Esophagus (tissue), 2 donors: ENCODE measurements at regions not wholly inside any gene's neighbourhood (a gene's known extent, or its start where the extent isn't known, plus 50 kb on each side); places are given as distances from the start of the nearest gene placed in this dataset.

Experiments
- H3K27ac ChIP-seq, 2 donors: one replicate each; pipeline ENCODE4 v1.5.1; 2013; ENCODE audit warnings: low read depth in 2 of 2, mild to moderate bottlenecking in 2 of 2, inconsistent platforms in 1 of 2, low read length in 1 of 2, moderate library complexity in 1 of 2
- H3K27me3 ChIP-seq, 2 donors: one replicate each; pipeline ENCODE4 v1.6.1; 2013; ENCODE audit warnings: low read length in 2 of 2, control low read depth in 1 of 2, mild to moderate bottlenecking in 1 of 2; ENCODE audit not compliant: insufficient read depth in 2 of 2, control insufficient read depth in 1 of 2
- H3K36me3 ChIP-seq, 2 donors: one replicate each; pipeline ENCODE4 v1.6.1; 2013; ENCODE audit warnings: low read length in 1 of 2; ENCODE audit not compliant: control insufficient read depth in 2 of 2, insufficient read depth in 2 of 2
- H3K4me1 ChIP-seq, 2 donors: one replicate each; pipeline ENCODE4 v1.6.1; 2013; ENCODE audit warnings: low read length in 1 of 2; ENCODE audit not compliant: control insufficient read depth in 2 of 2, insufficient read depth in 2 of 2
- H3K4me3 ChIP-seq, 2 donors: one replicate each; pipeline ENCODE4 v1.5.1; 2013; ENCODE audit warnings: low read length in 2 of 2, mild to moderate bottlenecking in 2 of 2, low read depth in 1 of 2, moderate library complexity in 1 of 2
- H3K9me3 ChIP-seq, 2 donors: one replicate each; pipeline ENCODE4 v1.6.1; 2013; ENCODE audit warnings: mild to moderate bottlenecking in 2 of 2, low read depth in 1 of 2, low read length in 1 of 2, moderate library complexity in 1 of 2; ENCODE audit not compliant: control insufficient read depth in 2 of 2, insufficient read depth in 1 of 2
- WGBS, 2 donors: extraction: QIAGEN DNeasy Blood & Tissue Kit; methylation state at CpG; one replicate each; pipeline ENCODE4 v1.1.7; 2013; 5-methylcytosine and 5-hydroxymethylcytosine counted together
- donor health status: healthy with polysubstance abuse.
- donor health status: Bipolar disorder and iron deficiency.

DNA sequence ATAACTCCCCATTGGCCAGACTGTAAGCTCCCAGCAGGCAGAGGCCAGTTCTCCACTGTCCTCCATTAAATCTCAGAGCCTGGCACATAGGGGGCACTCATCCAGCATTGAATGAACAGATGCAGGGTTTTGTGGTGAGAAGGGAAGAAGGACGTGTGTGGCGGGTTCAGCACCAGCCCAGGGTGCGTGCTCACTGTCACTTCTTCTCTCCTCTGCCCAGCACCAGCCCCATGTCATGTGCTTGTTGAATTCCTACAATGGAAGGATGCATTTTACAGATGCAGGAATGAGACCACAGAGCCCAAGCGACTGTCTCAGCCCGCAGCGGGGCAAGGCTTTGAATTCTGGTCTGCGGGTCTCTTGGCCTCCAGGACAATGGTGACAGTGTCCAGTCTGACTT is 149.9 kb downstream of the CEBPB start:
- Histone ChIP-seq H3K27ac (no peak overlapping the region), H3K4me3 (no peak overlapping the region), H3K9me3 (no peaks in the 10 kb centered on the region), H3K27me3 (no peaks in the 10 kb centered on the region), H3K4me1 (peaks cover 6 to 17% of the 10 kb centered on the region in 2 donors), H3K36me3 (no peaks in the 10 kb centered on the region)
- 93 to 99% methylated on average over 7 of the region's 7 CpGs for whole genome bisulfite sequencing, 2 donors

DNA sequence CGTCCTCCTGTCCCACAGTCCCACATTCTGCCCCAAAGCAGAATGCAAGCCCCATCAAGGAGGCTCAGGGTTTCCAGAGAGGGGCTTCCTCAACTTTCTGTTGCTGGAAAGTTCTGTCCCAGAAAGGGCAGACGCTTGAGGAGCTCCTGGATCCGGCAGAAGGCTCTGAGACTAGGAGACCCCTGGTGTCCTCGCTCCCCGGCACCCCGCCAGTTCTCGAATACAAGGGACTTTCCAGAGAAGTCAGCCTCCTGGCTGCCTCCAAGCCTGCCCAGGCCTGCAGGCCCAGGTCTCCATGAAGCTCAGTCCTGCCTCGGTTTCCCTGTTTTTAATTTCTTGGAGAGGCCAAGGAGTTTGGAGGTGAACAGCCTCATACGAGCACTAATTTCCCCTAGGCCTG is 150.4 kb downstream of the CEBPB start:
- H3K36me3 ChIP-seq = no peaks in the 10 kb centered on the region
- no peaks in the 10 kb centered on the region for H3K9me3 ChIP-seq
- H3K4me3 ChIP-seq = no peak overlapping the region
- H3K27me3 ChIP-seq = no peaks in the 10 kb centered on the region
- 82 to 84% methylated on average over 9 of the region's 9 CpGs for WGBS, 2 donors
- H3K27ac ChIP-seq = no peak overlapping the region
- peaks cover 8 to 17% of the 10 kb centered on the region in 2 donors for H3K4me1 ChIP-seq

DNA sequence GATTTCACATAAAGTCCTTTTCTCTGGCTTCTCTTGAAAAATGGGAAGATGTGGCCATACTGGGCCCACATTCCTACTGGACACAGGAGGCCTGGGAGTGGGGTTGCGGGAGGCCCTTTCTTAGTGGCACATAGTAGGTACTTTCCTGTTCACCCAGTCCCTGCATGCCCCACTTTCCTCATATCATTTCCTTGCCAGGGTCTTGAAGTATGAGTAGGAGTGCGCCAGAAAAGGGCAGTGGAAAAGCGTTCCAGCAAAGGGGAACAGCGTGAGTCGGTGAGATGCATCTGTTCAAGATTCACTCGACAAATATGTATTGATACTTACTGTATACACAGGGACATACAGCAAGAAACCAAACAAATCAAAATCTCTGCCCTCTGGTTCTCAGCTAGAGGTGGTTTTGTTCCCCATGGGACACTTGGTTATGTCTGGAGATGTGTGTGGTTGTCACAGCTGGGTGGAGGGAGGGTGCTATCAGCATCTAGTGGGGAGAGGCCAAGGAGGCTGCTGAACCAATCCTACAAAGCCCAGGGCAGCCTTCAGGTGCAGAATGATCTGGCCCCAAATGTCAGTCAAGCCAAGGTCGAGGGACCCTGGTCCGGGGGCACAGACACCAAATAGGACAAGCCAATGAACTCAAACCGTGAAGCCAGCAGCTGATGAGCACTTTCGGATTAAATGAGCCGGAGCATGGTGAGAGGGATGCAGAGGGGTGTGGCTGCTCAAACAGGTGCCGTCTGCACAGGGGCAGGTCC is 151.4 kb downstream of the CEBPB start:
- no peak overlapping the region for H3K4me3 ChIP-seq
- no peaks in the 10 kb centered on the region for H3K36me3 ChIP-seq
- H3K27ac ChIP-seq = no peak overlapping the region
- peaks cover 8 to 24% of the 10 kb centered on the region in 2 donors for H3K4me1 ChIP-seq
- H3K9me3 ChIP-seq = no peaks in the 10 kb centered on the region
- 81 to 86% methylated on average over 12 of the region's 12 CpGs for WGBS, 2 donors
- H3K27me3 ChIP-seq = no peaks in the 10 kb centered on the region

- Histone ChIP-seq H3K27me3 (no peaks in the 10 kb centered on the region), H3K27ac (no peak overlapping the region), H3K36me3 (no peaks in the 10 kb centered on the region), H3K4me3 (no peak overlapping the region), H3K4me1 (peaks cover 8 to 25% of the 10 kb centered on the region in 2 donors), H3K9me3 (no peaks in the 10 kb centered on the region)
- WGBS, 2 donors = 81 to 92% methylated on average over 5 of the region's 5 CpGs
Observed at GRCh38 chr20:50342638-50343102, 152.0 kb downstream of the CEBPB start.

DNA sequence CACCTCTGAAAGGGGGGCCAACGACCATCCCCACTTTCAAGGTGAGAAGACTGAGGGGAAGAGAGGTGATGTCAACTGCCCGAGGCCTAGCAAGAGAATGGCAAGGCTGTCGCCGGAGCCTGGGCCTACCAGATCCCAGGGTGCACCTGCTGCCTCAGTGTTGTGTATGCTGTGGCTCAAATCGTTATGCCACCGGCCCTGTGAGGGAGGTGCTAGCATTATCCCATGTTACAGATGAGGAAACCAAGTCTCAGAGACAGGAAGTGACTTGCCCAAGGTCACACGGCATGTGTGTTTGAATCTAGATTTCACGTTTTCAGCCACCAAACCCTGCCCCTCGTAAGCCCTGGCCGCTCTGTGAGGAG is 152.5 kb downstream of the CEBPB start:
- 80 to 81% methylated on average over 10 of the region's 10 CpGs for WGBS, 2 donors
- peaks cover 8 to 23% of the 10 kb centered on the region in 2 donors for H3K4me1 ChIP-seq
- H3K4me3 ChIP-seq = no peak overlapping the region
- no peaks in the 10 kb centered on the region for H3K36me3 ChIP-seq
- H3K9me3 ChIP-seq = no peaks in the 10 kb centered on the region
- no peaks in the 10 kb centered on the region for H3K27me3 ChIP-seq
- no peak overlapping the region for H3K27ac ChIP-seq

DNA sequence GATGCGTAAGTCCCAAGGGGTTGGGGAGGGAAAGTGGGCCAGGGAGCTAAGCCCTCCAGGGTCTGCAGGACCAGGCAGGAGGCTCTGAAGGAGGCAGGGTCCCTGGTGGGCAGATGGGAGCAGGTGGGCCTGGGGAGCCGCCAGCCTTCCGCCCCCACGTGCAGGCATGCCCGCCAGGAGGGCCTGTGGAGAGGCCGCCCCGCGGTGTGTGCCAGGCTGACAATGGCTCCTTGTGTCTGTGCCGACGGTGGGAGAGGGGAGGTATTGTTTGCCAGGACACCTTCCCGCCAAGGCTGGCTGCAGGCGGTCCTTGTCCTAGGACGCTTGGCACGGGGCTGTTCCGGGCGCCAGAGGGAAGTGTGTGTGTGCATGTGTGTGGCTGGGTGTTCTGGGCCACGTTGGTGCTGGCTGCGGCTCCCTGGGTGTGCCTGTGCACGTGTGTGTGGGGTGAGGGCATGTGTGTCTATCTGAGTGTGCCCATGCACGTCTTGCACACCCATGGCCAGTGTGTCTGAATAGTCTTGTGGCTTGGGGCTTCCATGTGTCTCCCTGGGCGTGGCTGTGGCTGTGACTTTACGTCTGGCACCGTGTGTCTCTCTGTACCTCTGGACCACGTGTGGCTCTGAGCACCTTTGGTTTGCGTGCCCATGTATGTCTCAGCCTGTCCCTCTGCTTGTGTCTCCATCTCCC is 153.0 kb downstream of the CEBPB start:
- Histone ChIP-seq H3K9me3 (no peaks in the 10 kb centered on the region), H3K4me1 (peaks cover 8 to 20% of the 10 kb centered on the region in 2 donors), H3K4me3 (no peak overlapping the region), H3K27me3 (no peaks in the 10 kb centered on the region), H3K36me3 (no peaks in the 10 kb centered on the region), H3K27ac (no peak overlapping the region)
- 56 to 72% methylated on average over 23 to 25 of the region's 25 CpGs for WGBS, 2 donors

- Histone ChIP-seq H3K9me3 (no peaks in the 10 kb centered on the region), H3K27ac (no peak overlapping the region), H3K36me3 (no peaks in the 10 kb centered on the region), H3K27me3 (no peaks in the 10 kb centered on the region), H3K4me1 (peaks cover 8 to 19% of the 10 kb centered on the region in 2 donors), H3K4me3 (no peak overlapping the region)
- WGBS, 2 donors = 85 to 91% methylated on average over 11 of the region's 11 CpGs
Observed at GRCh38 chr20:50344232-50345071, 153.8 kb downstream of the CEBPB start.

DNA sequence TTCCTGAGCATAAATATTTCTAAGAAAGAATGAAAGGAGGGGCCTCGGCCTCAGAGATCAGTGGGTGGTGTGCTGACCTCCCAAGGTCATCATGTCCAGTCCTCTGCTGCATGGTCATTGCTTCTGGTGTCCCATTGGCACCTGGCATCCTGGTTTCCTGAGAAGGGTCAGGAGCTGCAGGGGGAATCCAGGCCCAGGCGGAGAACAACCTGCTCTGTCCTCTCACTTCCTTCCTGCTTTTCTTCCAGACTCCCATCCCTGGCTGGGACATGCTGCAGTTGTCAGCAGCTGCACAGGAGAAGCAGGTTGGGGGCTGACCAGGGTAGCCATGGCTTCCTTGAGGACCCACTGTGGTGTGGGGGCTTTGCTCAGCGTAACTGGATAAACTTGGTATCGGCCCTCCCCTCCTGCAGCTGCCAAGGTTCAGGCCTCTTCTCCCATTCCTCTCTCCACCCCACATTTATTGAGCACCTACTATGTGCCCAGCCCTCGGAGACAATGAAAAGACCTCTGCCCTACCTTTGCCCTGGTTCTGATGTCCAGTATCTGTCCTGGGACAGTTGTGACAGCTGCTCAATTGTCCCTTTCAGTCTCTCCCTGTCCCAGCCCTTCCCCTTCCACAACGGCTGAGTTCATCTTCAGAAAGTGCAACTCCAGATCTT is 155.2 kb downstream of the CEBPB start:
- peak overlapping the region; percentile 11 to 35 for H3K27ac ChIP-seq
- H3K4me1 ChIP-seq = peaks cover 8 to 19% of the 10 kb centered on the region in 2 donors
- H3K36me3 ChIP-seq = no peaks in the 10 kb centered on the region
- no peak overlapping the region for H3K4me3 ChIP-seq
- no peaks in the 10 kb centered on the region for H3K9me3 ChIP-seq
- no peaks in the 10 kb centered on the region for H3K27me3 ChIP-seq
- WGBS, 2 donors = 66 to 67% methylated on average over 6 of the region's 6 CpGs
